Calu3 (cell line): ENCODE measurements at regions not wholly inside any gene's neighbourhood (a gene's known extent, or its start where the extent isn't known, plus 50 kb on each side); places are given as distances from the start of the nearest gene placed in this dataset.

ENCODE experiments used
- BruUV-seq: library from RNA; stranded (reverse); fragments of 400-500 nt; replicated peaks from 2 replicates; lab custom pipeline; 2021; lab: Mats Ljungman, UMichigan
- CTCF ChIA-PET: fragments of 300-600 bp; sonication (Branson Sonifier 250); formaldehyde crosslinking; loops from one replicate; lab custom pipeline; 2022; ENCODE audit warnings: antibody characterized with exemption; lab: Charles Lee
- DNase-seq: peaks from one replicate; pipeline ENCODE4 v3.0.0; 2022
- H3K27ac Mint-ChIP-seq: one replicate; pipeline ENCODE4 v1.8.0; 2022; ENCODE audit warnings: mixed read lengths; ENCODE audit not compliant: unreplicated experiment
- H3K27me3 Mint-ChIP-seq: one replicate; pipeline ENCODE4 v1.8.0; 2022; ENCODE audit warnings: mixed read lengths; ENCODE audit not compliant: unreplicated experiment
- H3K36me3 Mint-ChIP-seq: one replicate; pipeline ENCODE4 v1.8.0; 2022; ENCODE audit warnings: mild to moderate bottlenecking, moderate library complexity, mixed read lengths; ENCODE audit not compliant: insufficient read depth, unreplicated experiment
- H3K4me1 Mint-ChIP-seq: one replicate; pipeline ENCODE4 v1.8.0; 2022; ENCODE audit warnings: mild to moderate bottlenecking, low read depth, mixed read lengths; ENCODE audit not compliant: unreplicated experiment
- H3K4me3 Mint-ChIP-seq: one replicate; pipeline ENCODE4 v1.8.0; 2022; ENCODE audit warnings: mild to moderate bottlenecking, low read depth, moderate library complexity, mixed read lengths; ENCODE audit not compliant: unreplicated experiment
- H3K9me3 Mint-ChIP-seq: one replicate; pipeline ENCODE4 v1.8.0; 2022; ENCODE audit warnings: low read depth, mixed read lengths; ENCODE audit not compliant: unreplicated experiment
- intact Hi-C: fragments of 100-400 bp; cut with micrococcal nuclease; formaldehyde crosslinking; loops from one replicate; pipeline ENCODE4 v1.10.0; 2022; ENCODE audit not compliant: unreplicated experiment
- TF ChIP-seq, protein P1 (sequence below): fragments of 200-600 bp; IDR thresholded peaks from one replicate; pipeline ENCODE4 v1.8.0; 2022; ENCODE audit warnings: antibody characterized with exemption; ENCODE audit not compliant: unreplicated experiment

DNA sequence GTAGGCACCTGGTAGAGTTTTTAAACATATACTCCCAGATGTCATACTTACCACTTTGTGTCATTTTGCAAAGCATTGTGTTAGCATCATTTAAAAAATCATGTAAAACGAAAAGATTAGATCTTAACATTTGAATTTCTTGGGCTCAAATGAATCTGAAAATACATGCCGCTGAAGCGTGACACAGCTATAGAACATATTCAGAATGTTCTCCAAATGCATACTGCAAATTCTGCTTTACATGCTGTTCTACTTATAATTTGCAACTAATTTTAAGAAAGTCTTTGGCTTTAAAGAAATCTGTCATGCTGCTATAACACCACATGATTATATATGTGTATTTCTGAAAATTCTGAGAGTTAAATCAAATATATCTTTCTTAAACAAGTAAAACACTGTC, 109.2 kb upstream of the CAV2 start:
- no TSS peak for BruUV-seq
- Mint-ChIP-seq H3K4me3 (no peak overlapping the region), H3K27ac (no peak overlapping the region), H3K9me3 (no peaks in the 10 kb centered on the region), H3K27me3 (no peaks in the 10 kb centered on the region), H3K4me1 (peaks cover 11% of the 10 kb centered on the region), H3K36me3 (no peaks in the 10 kb centered on the region)
- TF ChIP-seq, protein P1, sequence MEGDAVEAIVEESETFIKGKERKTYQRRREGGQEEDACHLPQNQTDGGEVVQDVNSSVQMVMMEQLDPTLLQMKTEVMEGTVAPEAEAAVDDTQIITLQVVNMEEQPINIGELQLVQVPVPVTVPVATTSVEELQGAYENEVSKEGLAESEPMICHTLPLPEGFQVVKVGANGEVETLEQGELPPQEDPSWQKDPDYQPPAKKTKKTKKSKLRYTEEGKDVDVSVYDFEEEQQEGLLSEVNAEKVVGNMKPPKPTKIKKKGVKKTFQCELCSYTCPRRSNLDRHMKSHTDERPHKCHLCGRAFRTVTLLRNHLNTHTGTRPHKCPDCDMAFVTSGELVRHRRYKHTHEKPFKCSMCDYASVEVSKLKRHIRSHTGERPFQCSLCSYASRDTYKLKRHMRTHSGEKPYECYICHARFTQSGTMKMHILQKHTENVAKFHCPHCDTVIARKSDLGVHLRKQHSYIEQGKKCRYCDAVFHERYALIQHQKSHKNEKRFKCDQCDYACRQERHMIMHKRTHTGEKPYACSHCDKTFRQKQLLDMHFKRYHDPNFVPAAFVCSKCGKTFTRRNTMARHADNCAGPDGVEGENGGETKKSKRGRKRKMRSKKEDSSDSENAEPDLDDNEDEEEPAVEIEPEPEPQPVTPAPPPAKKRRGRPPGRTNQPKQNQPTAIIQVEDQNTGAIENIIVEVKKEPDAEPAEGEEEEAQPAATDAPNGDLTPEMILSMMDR: no peak
- CTCF ChIA-PET: no interaction called here
- no peak for DNase-seq
- intact Hi-C loops: no loop called here

DNA sequence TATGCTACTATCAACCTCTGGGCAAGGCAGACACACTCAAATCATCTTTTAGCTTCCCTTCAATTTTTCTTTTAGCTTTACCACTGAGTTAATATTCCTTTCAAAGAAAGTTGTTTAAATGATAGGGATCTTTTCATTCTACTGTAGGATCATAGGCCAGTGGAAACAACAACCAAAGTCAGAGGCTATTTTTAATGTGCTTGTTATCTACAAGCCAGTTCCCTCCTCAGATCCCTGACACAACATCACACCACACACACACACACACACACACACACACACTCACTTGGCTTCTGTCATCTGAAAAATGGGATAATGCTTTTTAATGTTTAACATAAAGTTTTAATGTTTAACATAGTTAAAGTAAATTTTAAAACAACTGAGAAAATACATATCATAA, 106.7 kb upstream of the CAV2 start:
- intact Hi-C loops: no loop called here
- no peaks in the 10 kb centered on the region for H3K9me3 Mint-ChIP-seq
- TF ChIP-seq, protein P1: no peak
- H3K4me3 Mint-ChIP-seq: no peak overlapping the region
- peaks cover 32% of the 10 kb centered on the region for H3K4me1 Mint-ChIP-seq
- no peaks in the 10 kb centered on the region for H3K27me3 Mint-ChIP-seq
- DNase-seq: no peak
- no TSS peak for BruUV-seq
- no peaks in the 10 kb centered on the region for H3K36me3 Mint-ChIP-seq
- H3K27ac Mint-ChIP-seq: no peak overlapping the region
- CTCF ChIA-PET: interaction anchor here (1.1 kb wide), 1 partner anchor 9 kb away, joined by 3 read pairs; no protein-coding TSS in a partner anchor

DNA sequence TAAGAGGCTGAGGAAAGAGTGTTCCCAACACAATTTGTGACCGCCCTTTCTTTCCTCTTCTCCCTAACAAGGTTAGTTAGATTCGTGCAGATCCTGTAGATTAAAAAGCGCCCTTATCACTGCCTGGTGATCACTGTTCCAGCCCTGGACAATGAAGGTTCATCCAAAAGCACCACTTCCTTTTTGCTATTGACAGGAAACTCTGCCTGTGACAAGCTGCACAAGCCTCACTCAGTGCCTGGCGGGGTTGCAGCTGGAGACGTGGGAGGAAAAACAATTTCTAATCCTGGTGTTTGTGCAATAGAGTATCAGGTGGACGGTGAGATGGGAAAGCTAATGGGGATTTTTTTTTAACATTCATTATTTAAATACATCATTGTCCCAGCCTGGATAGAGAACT, 105.9 kb upstream of the CAV2 start:
- Mint-ChIP-seq H3K27me3 (no peaks in the 10 kb centered on the region), H3K9me3 (no peaks in the 10 kb centered on the region), H3K4me1 (peaks cover 32% of the 10 kb centered on the region), H3K36me3 (no peaks in the 10 kb centered on the region), H3K4me3 (no peak overlapping the region), H3K27ac (no peak overlapping the region)
- DNase-seq: no peak
- no TSS peak for BruUV-seq
- intact Hi-C loops: no loop called here
- CTCF ChIA-PET: no interaction called here
- TF ChIP-seq, protein P1: no peak

DNA sequence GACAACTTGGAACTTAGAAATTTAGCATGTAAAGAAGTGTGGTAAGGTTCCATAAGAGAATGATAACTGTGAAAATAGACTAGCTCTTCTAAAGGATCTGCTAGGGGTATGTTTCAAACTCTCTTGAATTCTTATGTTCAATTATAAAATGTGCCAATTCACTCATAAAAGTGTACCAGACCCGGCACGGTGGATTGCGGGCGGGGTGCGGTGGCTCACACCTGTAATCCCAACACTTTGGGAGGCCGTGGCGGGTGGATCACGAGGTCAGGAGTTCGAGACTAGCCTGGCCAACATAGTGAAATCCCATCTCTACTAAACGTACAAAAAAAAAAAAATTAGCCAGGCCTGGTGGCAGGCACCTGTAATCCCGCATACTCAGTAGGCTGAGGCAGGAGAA, 105.4 kb upstream of the CAV2 start:
- TF ChIP-seq, protein P1: no peak
- Mint-ChIP-seq H3K27me3 (no peaks in the 10 kb centered on the region), H3K4me3 (no peak overlapping the region), H3K27ac (no peak overlapping the region), H3K36me3 (no peaks in the 10 kb centered on the region), H3K9me3 (no peaks in the 10 kb centered on the region), H3K4me1 (peaks cover 32% of the 10 kb centered on the region)
- intact Hi-C loops: no loop called here
- CTCF ChIA-PET: no interaction called here
- no peak for DNase-seq
- BruUV-seq: no TSS peak
